A549 (cell line): ENCODE measurements at regions not wholly inside any gene's neighbourhood (a gene's known extent, or its start where the extent isn't known, plus 50 kb on each side); places are given as distances from the start of the nearest gene placed in this dataset.

Source experiments
- ATAC-seq, 2 experiments: fragments of 200-7000 bp in 1 of 2; fragments of >200 bp in 1 of 2; cut with Nextera tagmentation in 1 of 2; cut with Tn5 transposase in 1 of 2; 3 replicates each; pipeline versions ENCODE4 v1.8.0 to v1.9.1; 2018 to 2020; ENCODE audit warnings: mild to moderate bottlenecking in 1 of 2, moderate library complexity in 1 of 2
- CTCF ChIA-PET: fragments of 300-600 bp; sonication (Branson Sonifier 250); formaldehyde crosslinking; extraction: SDS; loops from one replicate; lab custom pipeline; 2021; ENCODE audit warnings: antibody characterized with exemption, inconsistent platforms; lab: Yijun Ruan, JAX
- POLR2A ChIA-PET: fragments of 350-600 bp; formaldehyde crosslinking; extraction: SDS; loops from one replicate; lab custom pipeline; 2021; ENCODE audit warnings: antibody characterized with exemption, inconsistent platforms; lab: Yijun Ruan, JAX
- DNase-seq, 2 experiments: peaks; one replicate each; pipeline versions ENCODE4 v3.0.0 to v3.0.0-alpha.2; 2011 to 2016; ENCODE audit warnings: low read depth in 1 of 2, low spot score in 1 of 2
- FAIRE-seq: peaks from 2 replicates; lab custom pipeline; 2011; peaks lifted over from hg19 to GRCh38; lab: Jason Lieb, UNC
- H3K27ac ChIP-seq, 2 experiments: fragments of >200 bp; sonication (Bioruptor Twin); formaldehyde crosslinking; 3 replicates each; pipeline ENCODE4 v1.5.1; 2016 to 2017
- H3K4me1 ChIP-seq: fragments of >200 bp; sonication (Bioruptor Twin); formaldehyde crosslinking; 3 replicates; pipeline ENCODE4 v1.6.1; 2016
- H3K4me2 ChIP-seq: fragments of >200 bp; sonication (Bioruptor Twin); formaldehyde crosslinking; 3 replicates; pipeline ENCODE4 v1.6.1; 2016
- H3K4me3 ChIP-seq: fragments of >200 bp; sonication (Bioruptor Twin); formaldehyde crosslinking; 3 replicates; pipeline ENCODE4 v1.5.1; 2016
- H3K9me3 ChIP-seq: fragments of >200 bp; sonication (Bioruptor Twin); formaldehyde crosslinking; 3 replicates; pipeline ENCODE4 v1.6.1; 2016
- BCL3 ChIP-seq: fragments of >200 bp; sonication (Bioruptor Twin); formaldehyde crosslinking; IDR thresholded peaks from 3 replicates; pipeline ENCODE4 v1.6.1; 2016
- BHLHE40 ChIP-seq: IDR thresholded peaks from 2 replicates; pipeline ENCODE4 v1.6.1; 2012; ENCODE audit warnings: low read depth, low read length, inconsistent platforms
- CBX2 ChIP-seq: fragments of 200-600 bp; sonication (generic); IDR thresholded peaks from 2 replicates; pipeline ENCODE4 v1.6.1; 2016; ENCODE audit warnings: low read depth, mild to moderate bottlenecking, borderline replicate concordance
- CHD2 ChIP-seq: fragments of 150-350 bp; IDR thresholded peaks from 2 replicates; pipeline ENCODE4 v1.6.1; 2014; ENCODE audit warnings: low read length; ENCODE audit not compliant: partially characterized antibody
- E2F6 ChIP-seq: IDR thresholded peaks from 2 replicates; pipeline ENCODE4 v1.6.1; 2012; ENCODE audit warnings: low read depth, borderline replicate concordance
- FOSL2 ChIP-seq, 2 experiments: fragments of 450-650 bp in 1 of 2; fragments of >200 bp in 1 of 2; sonication (Bioruptor Twin) in 1 of 2; formaldehyde crosslinking; IDR thresholded peaks; 2 replicates each; pipeline versions ENCODE4 v1.5.0 to v1.6.1; 2016 to 2020; ENCODE audit warnings: mild to moderate bottlenecking in 1 of 2, moderate library complexity in 1 of 2
- GATA3 ChIP-seq: IDR thresholded peaks from 2 replicates; pipeline ENCODE4 v1.6.1; 2012; ENCODE audit warnings: borderline replicate concordance
- HMGXB4 ChIP-seq: fragments of 250-450 bp; sonication (Bioruptor Pico); IDR thresholded peaks from 2 replicates; pipeline ENCODE4 v1.5.0; 2021; ENCODE audit warnings: mild to moderate bottlenecking, moderate library complexity, borderline replicate concordance
- HOXA7 ChIP-seq: fragments of 250-450 bp; sonication (Bioruptor Pico); IDR thresholded peaks from 2 replicates; pipeline ENCODE4 v1.5.0; 2020; ENCODE audit warnings: mild to moderate bottlenecking, moderate library complexity
- JUN ChIP-seq, 2 experiments: fragments of >200 bp; sonication (Bioruptor Twin); formaldehyde crosslinking; IDR thresholded peaks; 2 replicates in 1 of 2; 3 replicates in 1 of 2; pipeline ENCODE4 v1.6.1; 2016 to 2017
- KDM5A ChIP-seq: fragments of 200-600 bp; sonication (generic); IDR thresholded peaks from 2 replicates; pipeline ENCODE4 v1.6.1; 2016; ENCODE audit warnings: antibody characterized with exemption, mild to moderate bottlenecking
- RAD21 ChIP-seq, 2 experiments: fragments of >200 bp in 1 of 2; sonication (Bioruptor Twin) in 1 of 2; formaldehyde crosslinking in 1 of 2; IDR thresholded peaks in 1 of 2; conservative IDR thresholded peaks in 1 of 2; 2 replicates in 1 of 2; 3 replicates in 1 of 2; pipeline ENCODE4 v1.6.1; 2012 to 2018; ENCODE audit warnings: inconsistent platforms in 1 of 2
- RFX5 ChIP-seq: fragments of 450-650 bp; IDR thresholded peaks from 2 replicates; pipeline ENCODE4 v1.7.1; 2014; ENCODE audit warnings: antibody characterized with exemption, mild to moderate bottlenecking, moderate library complexity
- RNF2 ChIP-seq: fragments of 200-600 bp; sonication (generic); IDR thresholded peaks from 2 replicates; pipeline ENCODE4 v1.6.1; 2016; ENCODE audit warnings: low read depth, mild to moderate bottlenecking, antibody characterized with exemption, moderate library complexity, borderline replicate concordance
- SMC3 ChIP-seq: fragments of >200 bp; sonication (Bioruptor Twin); formaldehyde crosslinking; IDR thresholded peaks from 3 replicates; pipeline ENCODE4 v1.6.1; 2018; ENCODE audit warnings: inconsistent platforms
- SREBF2 ChIP-seq: fragments of 450-650 bp; IDR thresholded peaks from 2 replicates; pipeline ENCODE4 v1.6.1; 2014; ENCODE audit warnings: mild to moderate bottlenecking, moderate library complexity
- TFCP2L1 ChIP-seq: fragments of 250-450 bp; sonication (Bioruptor Pico); IDR thresholded peaks from 2 replicates; pipeline ENCODE4 v1.5.0; 2021; ENCODE audit warnings: mild to moderate bottlenecking
- TP53 ChIP-seq: fragments of 250-450 bp; sonication (Bioruptor Pico); IDR thresholded peaks from 2 replicates; pipeline ENCODE4 v1.5.0; 2021; ENCODE audit warnings: mild to moderate bottlenecking, moderate library complexity
- ZC3H11A ChIP-seq: fragments of 450-650 bp; IDR thresholded peaks from 2 replicates; pipeline ENCODE4 v1.6.1; 2014; ENCODE audit warnings: antibody characterized with exemption, mild to moderate bottlenecking
- ZSCAN20 ChIP-seq: fragments of 250-450 bp; sonication (Bioruptor Pico); IDR thresholded peaks from 2 replicates; pipeline ENCODE4 v1.8.0; 2022; ENCODE audit warnings: mild to moderate bottlenecking, moderate library complexity
- WGBS: methylation state at CpG from one replicate; pipeline ENCODE4 v1.1.6; 2017; ENCODE audit errors: missing lambda C conversion rate; 5-methylcytosine and 5-hydroxymethylcytosine counted together

GRCh38 chr6:14644381-14644780 lies 526.8 kb downstream of the CD83 start:
- POLR2A ChIA-PET, result no interaction called here
- DNase-seq (no peak), ATAC-seq (no peak), FAIRE-seq (no peak)
- Histone ChIP-seq H3K4me1 (peaks cover 10% of the 10 kb centered on the region; the same call in 1 of the 3 replicates), H3K4me3 (no peak overlapping the region), H3K27ac (no peak overlapping the region), H3K9me3 (no peaks in the 10 kb centered on the region), H3K4me2 (no peak overlapping the region)
- TF ChIP-seq HOXA7 (CRISPR knock-in tag) (no peak), HMGXB4 (CRISPR knock-in tag) (no peak), RNF2 (no peak), ZC3H11A (no peak), BHLHE40 (no peak), CHD2 (no peak), RFX5 (no peak)
- CTCF ChIA-PET, result no interaction called here

GRCh38 chr6:14645221-14645620 lies 527.6 kb downstream of the CD83 start:
- no peak for DNase-seq
- WGBS, result 84% methylated on average over 5 of the region's 5 CpGs

More at GRCh38 chr6:14645221-14645620, 527.6 kb downstream of the CD83 start:
- POLR2A ChIA-PET, result no interaction called here
- peaks cover 10% of the 10 kb centered on the region; the same call in 1 of the 3 replicates for H3K4me1 ChIP-seq
- no peak overlapping the region for H3K27ac ChIP-seq
- no peaks in the 10 kb centered on the region for H3K9me3 ChIP-seq
- CTCF ChIA-PET, result no interaction called here
- no peak for ATAC-seq
- FAIRE-seq, result no peak
- no peak overlapping the region for H3K4me3 ChIP-seq
- no peak for TF ChIP-seq FOSL2 (IDR thresholded peaks at IDR 0.05)
- no peak for TF ChIP-seq FOSL2 (CRISPR knock-in tag; IDR thresholded peaks at IDR 0.05)
- no peak for TF ChIP-seq ZC3H11A
- no peak for TF ChIP-seq SREBF2
- no peak for TF ChIP-seq CBX2
- TF ChIP-seq TFCP2L1, result no peak
- TF ChIP-seq BCL3, result no peak
- TF ChIP-seq ZSCAN20 (CRISPR knock-in tag), result no peak
- no peak for TF ChIP-seq HMGXB4 (CRISPR knock-in tag)
- TF ChIP-seq GATA3, result no peak
- TF ChIP-seq E2F6, result no peak
- TF ChIP-seq TP53 (CRISPR knock-in tag), result no peak
- TF ChIP-seq SMC3, result no peak
- no peak for TF ChIP-seq KDM5A
- TF ChIP-seq JUN (IDR thresholded peaks at IDR 0.05), result no peak
- no peak for TF ChIP-seq RAD21 (conservative IDR thresholded peaks at IDR 0.05 in 1 of 2, IDR thresholded peaks at IDR 0.05 in 1 of 2)
- no peak overlapping the region for H3K4me2 ChIP-seq
